K562 (cell line): ENCODE measurements at regions not wholly inside any gene's neighbourhood (a gene's known extent, or its start where the extent isn't known, plus 50 kb on each side); places are given as distances from the start of the nearest gene placed in this dataset.
A peak's percentile ranks its signal among the peaks of the same experiment; 100 is the strongest.

Experiments used
- CXXC5 ChIP-seq: fragments of 250-450 bp; sonication (Bioruptor Pico); IDR thresholded peaks from 2 replicates; pipeline ENCODE4 v1.8.0; 2022; ENCODE audit warnings: inconsistent platforms, mild to moderate bottlenecking, moderate library complexity
- ERF ChIP-seq: fragments of 450-650 bp; formaldehyde crosslinking; IDR thresholded peaks from 2 replicates; pipeline ENCODE4 v1.4.0; 2020; ENCODE audit warnings: mild to moderate bottlenecking, mixed read lengths
- ESRRA ChIP-seq: fragments of 450-650 bp; IDR thresholded peaks from 2 replicates; pipeline ENCODE4 v1.6.1; 2014; ENCODE audit warnings: low read depth, mild to moderate bottlenecking, moderate library complexity, borderline replicate concordance
- ESRRB ChIP-seq: fragments of 250-450 bp; sonication (Bioruptor Pico); IDR thresholded peaks from 2 replicates; pipeline ENCODE4 v1.5.0; 2020; ENCODE audit warnings: mild to moderate bottlenecking, moderate library complexity, borderline replicate concordance
- FOXM1 ChIP-seq, 2 experiments: fragments of 450-650 bp in 1 of 2; sonication (generic) in 1 of 2; formaldehyde crosslinking in 1 of 2; IDR thresholded peaks; 2 replicates each; pipeline versions ENCODE4 v1.6.1 to v1.9.0; 2017 to 2022; ENCODE audit warnings: low read depth in 2 of 2, mild to moderate bottlenecking in 2 of 2, missing genetic modification reagents in 1 of 2, moderate library complexity in 1 of 2
- LCOR ChIP-seq: sonication (generic); formaldehyde crosslinking; IDR thresholded peaks from 2 replicates; pipeline ENCODE4 v1.8.0; 2022; ENCODE audit warnings: mild to moderate bottlenecking, missing genetic modification reagents
- MCM7 ChIP-seq, 2 experiments: fragments of 450-650 bp; IDR thresholded peaks; 2 replicates each; pipeline ENCODE4 v1.6.1; 2016 to 2018
- SRF ChIP-seq, 2 experiments: fragments of 250-450, 450-650 bp in 1 of 2; sonication (Bioruptor Pico) in 1 of 2; sonication (generic) in 1 of 2; formaldehyde crosslinking; IDR thresholded peaks; 2 replicates each; pipeline versions ENCODE4 v1.5.0 to v1.5.1; 2020 to 2022; ENCODE audit warnings: mild to moderate bottlenecking in 1 of 2, missing genetic modification reagents in 1 of 2
- ZNF436 ChIP-seq: fragments of 250-450, 450-650 bp; sonication (Bioruptor Pico); formaldehyde crosslinking; IDR thresholded peaks from 2 replicates; pipeline ENCODE4 v1.7.0; 2020; ENCODE audit warnings: mild to moderate bottlenecking
- TF ChIP-seq, protein P1 (sequence below): fragments of 250-450 bp; sonication (Bioruptor Pico); IDR thresholded peaks from 2 replicates; pipeline ENCODE4 v1.4.0; 2020; ENCODE audit warnings: mild to moderate bottlenecking, moderate library complexity
- TF ChIP-seq, protein P2 (sequence below), 2 experiments: fragments of 450-650 bp; IDR thresholded peaks; 2 replicates each; pipeline ENCODE4 v1.6.1; 2018; ENCODE audit warnings: mild to moderate bottlenecking in 2 of 2, low read depth in 1 of 2; ENCODE audit not compliant: partially characterized antibody in 2 of 2
- TF ChIP-seq, protein P3 (sequence below): fragments of 250-450 bp; sonication (Bioruptor Pico); IDR thresholded peaks from 2 replicates; pipeline ENCODE4 v1.5.0; 2021
- TF ChIP-seq, protein P4 (sequence below): fragments of 150-350 bp; conservative IDR thresholded peaks from 2 replicates; pipeline ENCODE4 v1.6.1; 2014; ENCODE audit warnings: low read length
- TF ChIP-seq, protein P5 (sequence below): fragments of 450-650 bp; IDR thresholded peaks from 2 replicates; pipeline ENCODE4 v1.6.1; 2016; ENCODE audit warnings: borderline replicate concordance

DNA sequence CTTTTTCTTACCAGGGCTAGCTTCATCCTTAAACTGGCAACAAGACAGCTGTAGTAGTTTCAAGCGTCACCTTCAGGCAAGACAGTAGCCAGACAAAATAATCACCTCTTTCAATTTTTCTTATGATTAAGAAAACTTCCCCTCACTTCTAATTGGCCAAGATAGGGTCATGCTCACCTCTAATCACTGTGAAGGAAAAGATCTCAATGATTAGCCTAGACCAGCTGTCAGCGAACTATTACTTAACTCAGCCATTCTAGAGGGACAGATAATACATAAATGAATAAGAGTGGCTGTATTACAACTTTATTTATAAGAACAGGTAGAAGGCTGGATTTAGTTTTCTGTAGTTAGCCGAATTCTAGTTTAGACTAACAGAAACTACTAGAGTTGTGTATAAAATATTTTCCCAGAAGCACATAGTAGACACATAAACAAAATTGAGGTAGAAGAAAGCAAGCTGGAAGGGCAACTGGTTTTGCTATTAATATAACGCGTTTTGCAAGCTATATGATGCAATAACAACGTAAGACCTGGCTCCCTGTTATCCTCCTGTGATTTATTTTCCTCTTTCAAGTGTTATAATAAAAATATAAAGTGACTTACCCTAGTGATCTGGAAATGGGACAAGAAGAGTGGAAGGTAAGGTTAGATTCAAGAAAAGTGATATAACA lies 64.3 kb downstream of the ELAPOR2 start (continued):
- TF ChIP-seq LCOR (CRISPR knock-in tag) (no peak), ERF (CRISPR knock-in tag) (no peak), FOXM1 (IDR thresholded peaks at IDR 0.05; ENCODE audit: low read depth) (no peak), FOXM1 (CRISPR knock-in tag; IDR thresholded peaks at IDR 0.05; ENCODE audit: low read depth) (no peak), SRF (CRISPR knock-in tag; IDR thresholded peaks at IDR 0.05) (no peak), ESRRB (CRISPR knock-in tag) (no peak), MCM7 (IDR thresholded peaks at IDR 0.05) (no peak), ESRRA (no peak), ZNF436 (CRISPR knock-in tag) (no peak), CXXC5 (CRISPR knock-in tag) (peak; percentile 56)
- TF ChIP-seq, protein P1, sequence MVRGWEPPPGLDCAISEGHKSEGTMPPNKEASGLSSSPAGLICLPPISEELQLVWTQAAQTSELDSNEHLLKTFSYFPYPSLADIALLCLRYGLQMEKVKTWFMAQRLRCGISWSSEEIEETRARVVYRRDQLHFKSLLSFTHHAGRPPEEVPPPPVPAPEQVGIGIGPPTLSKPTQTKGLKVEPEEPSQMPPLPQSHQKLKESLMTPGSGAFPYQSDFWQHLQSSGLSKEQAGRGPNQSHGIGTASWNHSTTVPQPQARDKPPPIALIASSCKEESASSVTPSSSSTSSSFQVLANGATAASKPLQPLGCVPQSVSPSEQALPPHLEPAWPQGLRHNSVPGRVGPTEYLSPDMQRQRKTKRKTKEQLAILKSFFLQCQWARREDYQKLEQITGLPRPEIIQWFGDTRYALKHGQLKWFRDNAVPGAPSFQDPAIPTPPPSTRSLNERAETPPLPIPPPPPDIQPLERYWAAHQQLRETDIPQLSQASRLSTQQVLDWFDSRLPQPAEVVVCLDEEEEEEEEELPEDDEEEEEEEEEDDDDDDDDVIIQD (CRISPR knock-in tag): no peak
- TF ChIP-seq, protein P2, sequence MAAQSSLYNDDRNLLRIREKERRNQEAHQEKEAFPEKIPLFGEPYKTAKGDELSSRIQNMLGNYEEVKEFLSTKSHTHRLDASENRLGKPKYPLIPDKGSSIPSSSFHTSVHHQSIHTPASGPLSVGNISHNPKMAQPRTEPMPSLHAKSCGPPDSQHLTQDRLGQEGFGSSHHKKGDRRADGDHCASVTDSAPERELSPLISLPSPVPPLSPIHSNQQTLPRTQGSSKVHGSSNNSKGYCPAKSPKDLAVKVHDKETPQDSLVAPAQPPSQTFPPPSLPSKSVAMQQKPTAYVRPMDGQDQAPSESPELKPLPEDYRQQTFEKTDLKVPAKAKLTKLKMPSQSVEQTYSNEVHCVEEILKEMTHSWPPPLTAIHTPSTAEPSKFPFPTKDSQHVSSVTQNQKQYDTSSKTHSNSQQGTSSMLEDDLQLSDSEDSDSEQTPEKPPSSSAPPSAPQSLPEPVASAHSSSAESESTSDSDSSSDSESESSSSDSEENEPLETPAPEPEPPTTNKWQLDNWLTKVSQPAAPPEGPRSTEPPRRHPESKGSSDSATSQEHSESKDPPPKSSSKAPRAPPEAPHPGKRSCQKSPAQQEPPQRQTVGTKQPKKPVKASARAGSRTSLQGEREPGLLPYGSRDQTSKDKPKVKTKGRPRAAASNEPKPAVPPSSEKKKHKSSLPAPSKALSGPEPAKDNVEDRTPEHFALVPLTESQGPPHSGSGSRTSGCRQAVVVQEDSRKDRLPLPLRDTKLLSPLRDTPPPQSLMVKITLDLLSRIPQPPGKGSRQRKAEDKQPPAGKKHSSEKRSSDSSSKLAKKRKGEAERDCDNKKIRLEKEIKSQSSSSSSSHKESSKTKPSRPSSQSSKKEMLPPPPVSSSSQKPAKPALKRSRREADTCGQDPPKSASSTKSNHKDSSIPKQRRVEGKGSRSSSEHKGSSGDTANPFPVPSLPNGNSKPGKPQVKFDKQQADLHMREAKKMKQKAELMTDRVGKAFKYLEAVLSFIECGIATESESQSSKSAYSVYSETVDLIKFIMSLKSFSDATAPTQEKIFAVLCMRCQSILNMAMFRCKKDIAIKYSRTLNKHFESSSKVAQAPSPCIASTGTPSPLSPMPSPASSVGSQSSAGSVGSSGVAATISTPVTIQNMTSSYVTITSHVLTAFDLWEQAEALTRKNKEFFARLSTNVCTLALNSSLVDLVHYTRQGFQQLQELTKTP (IDR thresholded peaks at IDR 0.05; ENCODE audit: low read depth in 1 of 2, partially characterized antibody in 2 of 2): no peak
- TF ChIP-seq, protein P3, sequence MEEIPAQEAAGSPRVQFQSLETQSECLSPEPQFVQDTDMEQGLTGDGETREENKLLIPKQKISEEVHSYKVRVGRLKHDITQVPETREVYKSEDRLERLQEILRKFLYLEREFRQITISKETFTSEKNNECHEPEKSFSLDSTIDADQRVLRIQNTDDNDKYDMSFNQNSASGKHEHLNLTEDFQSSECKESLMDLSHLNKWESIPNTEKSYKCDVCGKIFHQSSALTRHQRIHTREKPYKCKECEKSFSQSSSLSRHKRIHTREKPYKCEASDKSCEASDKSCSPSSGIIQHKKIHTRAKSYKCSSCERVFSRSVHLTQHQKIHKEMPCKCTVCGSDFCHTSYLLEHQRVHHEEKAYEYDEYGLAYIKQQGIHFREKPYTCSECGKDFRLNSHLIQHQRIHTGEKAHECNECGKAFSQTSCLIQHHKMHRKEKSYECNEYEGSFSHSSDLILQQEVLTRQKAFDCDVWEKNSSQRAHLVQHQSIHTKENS: no peak
- TF ChIP-seq, protein P4, sequence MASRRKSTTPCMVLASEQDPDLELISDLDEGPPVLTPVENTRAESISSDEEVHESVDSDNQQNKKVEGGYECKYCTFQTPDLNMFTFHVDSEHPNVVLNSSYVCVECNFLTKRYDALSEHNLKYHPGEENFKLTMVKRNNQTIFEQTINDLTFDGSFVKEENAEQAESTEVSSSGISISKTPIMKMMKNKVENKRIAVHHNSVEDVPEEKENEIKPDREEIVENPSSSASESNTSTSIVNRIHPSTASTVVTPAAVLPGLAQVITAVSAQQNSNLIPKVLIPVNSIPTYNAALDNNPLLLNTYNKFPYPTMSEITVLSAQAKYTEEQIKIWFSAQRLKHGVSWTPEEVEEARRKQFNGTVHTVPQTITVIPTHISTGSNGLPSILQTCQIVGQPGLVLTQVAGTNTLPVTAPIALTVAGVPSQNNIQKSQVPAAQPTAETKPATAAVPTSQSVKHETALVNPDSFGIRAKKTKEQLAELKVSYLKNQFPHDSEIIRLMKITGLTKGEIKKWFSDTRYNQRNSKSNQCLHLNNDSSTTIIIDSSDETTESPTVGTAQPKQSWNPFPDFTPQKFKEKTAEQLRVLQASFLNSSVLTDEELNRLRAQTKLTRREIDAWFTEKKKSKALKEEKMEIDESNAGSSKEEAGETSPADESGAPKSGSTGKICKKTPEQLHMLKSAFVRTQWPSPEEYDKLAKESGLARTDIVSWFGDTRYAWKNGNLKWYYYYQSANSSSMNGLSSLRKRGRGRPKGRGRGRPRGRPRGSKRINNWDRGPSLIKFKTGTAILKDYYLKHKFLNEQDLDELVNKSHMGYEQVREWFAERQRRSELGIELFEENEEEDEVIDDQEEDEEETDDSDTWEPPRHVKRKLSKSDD: no peak
- TF ChIP-seq, protein P5, sequence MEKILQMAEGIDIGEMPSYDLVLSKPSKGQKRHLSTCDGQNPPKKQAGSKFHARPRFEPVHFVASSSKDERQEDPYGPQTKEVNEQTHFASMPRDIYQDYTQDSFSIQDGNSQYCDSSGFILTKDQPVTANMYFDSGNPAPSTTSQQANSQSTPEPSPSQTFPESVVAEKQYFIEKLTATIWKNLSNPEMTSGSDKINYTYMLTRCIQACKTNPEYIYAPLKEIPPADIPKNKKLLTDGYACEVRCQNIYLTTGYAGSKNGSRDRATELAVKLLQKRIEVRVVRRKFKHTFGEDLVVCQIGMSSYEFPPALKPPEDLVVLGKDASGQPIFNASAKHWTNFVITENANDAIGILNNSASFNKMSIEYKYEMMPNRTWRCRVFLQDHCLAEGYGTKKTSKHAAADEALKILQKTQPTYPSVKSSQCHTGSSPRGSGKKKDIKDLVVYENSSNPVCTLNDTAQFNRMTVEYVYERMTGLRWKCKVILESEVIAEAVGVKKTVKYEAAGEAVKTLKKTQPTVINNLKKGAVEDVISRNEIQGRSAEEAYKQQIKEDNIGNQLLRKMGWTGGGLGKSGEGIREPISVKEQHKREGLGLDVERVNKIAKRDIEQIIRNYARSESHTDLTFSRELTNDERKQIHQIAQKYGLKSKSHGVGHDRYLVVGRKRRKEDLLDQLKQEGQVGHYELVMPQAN: no peak
